Stimulated activated CD4-positive, alpha-beta T cell treated with anti-CD3 and anti-CD28 coated beads, Interleukin-1b, Interleukin-23, amount 100 ng/mL, for 48 hours (primary cell): ENCODE measurements at regions not wholly inside any gene's neighbourhood (a gene's known extent, or its start where the extent isn't known, plus 50 kb on each side); places are given as distances from the start of the nearest gene placed in this dataset.
"Not testable (repeated sequence)": the region's sequence is repeated elsewhere in the genome, so short reads cannot be mapped to it uniquely, and the experiment has no call there.

Experiments used
- DNase-seq: peaks from one replicate; pipeline ENCODE4 v3.0.0-alpha.2; 2020

DNA sequence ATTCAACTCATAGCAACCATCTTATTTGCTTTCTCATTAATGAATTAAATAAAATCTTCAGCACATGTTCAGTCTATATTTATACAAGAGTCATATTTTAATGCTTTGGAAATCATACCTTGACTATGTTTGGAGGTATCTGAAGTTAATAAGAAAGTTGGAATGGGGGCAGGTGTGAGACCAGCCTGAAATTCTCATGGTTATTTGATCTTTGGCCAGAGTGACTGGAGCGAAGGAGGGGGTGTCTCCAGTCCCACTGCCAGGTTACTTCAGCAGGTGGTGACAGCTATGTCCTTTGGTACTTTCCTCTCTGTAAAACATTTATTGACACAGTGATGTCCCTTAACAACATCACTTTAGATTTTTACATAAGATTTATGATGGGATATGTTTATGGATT, 318.1 kb upstream of the SGCD start:
- no peak for DNase-seq

DNA sequence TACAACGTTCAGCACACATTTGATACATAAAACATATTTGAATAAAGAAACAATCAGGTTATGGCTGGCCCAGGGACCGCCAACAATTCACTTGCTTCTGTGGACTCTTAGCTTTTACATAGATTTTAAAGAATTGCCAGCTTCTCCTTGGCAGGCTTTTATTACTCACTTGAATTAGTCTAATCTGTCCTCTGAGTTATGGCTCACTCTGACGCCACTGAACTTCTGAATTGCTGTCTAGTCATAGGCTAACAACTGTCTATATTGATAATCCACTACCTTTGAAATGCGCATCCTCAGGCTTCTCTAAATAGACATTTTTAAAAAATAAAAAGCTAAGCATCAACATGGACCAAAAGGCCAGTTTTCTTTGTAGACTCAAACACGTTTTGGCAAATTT, 317.4 kb upstream of the SGCD start:
- no peak for DNase-seq

DNA sequence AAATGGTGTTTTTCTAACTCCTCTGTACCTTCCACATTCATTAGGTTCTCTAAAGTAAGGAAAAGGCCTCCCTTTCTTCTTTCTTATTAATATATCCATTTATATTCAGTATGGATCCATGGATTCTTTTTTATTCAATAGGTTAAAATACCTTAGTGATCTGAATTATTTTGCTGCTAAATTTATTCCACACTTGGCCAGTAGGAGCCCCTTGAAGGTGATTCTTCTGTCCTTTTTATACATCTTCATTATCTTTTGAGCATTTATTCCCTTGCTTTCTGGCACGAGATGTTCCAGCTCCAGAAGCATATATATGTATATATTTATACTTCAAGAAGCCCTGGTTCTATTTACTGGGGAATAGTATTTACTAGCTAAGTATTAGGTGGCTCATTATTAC, 311.8 kb upstream of the SGCD start:
- DNase-seq = no peak

DNA sequence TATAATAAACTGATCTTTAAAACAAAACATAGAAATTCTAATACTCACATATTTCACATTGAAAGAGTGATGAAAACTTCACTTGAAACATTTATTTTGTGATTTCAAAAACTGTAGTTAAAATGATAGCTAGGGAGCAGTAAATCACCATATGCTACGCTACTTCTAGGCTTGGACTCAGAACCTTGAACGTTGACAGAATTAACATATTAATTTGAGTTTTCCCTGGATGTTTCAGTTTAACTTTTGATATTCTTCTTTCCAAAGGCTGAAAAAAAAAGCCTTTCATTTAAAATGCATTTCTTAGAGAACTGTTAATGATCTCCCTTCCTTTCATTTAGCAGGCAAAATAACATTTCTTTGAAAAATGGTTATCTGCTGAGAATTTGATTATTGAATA, 307.8 kb upstream of the SGCD start:
- no peak for DNase-seq

DNA sequence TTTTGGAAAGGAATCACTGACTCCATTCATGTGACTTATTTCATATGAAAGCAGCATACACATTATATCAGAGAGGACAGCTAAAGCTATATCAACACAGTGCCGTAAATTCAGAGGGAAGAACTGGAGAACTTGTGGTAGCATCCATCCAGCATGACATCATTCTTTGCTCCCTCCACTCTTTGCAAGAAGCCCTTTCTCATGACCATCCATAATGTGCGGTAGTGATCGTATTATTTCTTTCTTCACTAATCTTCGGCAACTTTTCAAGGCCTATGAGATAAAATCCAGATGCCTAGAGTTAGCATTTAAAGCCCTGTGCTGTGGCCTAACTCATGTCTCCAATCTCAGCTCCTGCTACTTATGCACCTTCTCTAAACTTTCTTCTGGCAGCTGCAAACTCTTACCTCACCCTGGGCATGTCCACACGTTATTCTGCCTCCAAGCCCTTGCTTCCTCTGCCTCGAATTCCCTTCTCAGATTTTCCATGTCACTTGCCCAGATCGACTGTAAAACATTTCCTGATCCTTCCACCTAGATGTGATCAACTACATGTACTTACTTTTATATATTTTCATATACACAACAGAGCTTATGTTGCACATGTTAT, 307.3 kb upstream of the SGCD start:
- DNase-seq = no peak

GRCh38 chr5:156020647-156021046, 306.3 kb upstream of the SGCD start:
- no peak for DNase-seq

GRCh38 chr5:156021866-156022265, 305.1 kb upstream of the SGCD start:
- DNase-seq = no peak

DNA sequence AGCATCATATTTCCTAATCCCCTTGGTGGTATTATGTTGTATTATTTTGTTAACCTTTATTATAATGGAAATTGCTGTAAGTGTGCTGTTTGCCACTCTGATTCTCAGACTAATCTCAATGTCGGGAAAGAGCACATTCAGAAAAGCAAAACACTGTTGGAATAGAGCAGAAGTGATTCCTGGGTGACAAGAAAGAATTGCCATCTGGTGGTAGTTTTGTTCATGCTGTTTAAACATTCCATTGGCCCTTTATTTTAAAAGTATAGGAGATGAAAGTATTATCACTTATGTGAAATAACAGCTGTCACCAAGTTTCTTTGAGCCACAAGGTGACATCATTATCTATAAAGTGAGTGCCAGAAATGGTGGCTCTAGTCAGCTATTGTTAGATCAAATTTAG, 301.3 kb upstream of the SGCD start:
- DNase-seq = no peak

DNA sequence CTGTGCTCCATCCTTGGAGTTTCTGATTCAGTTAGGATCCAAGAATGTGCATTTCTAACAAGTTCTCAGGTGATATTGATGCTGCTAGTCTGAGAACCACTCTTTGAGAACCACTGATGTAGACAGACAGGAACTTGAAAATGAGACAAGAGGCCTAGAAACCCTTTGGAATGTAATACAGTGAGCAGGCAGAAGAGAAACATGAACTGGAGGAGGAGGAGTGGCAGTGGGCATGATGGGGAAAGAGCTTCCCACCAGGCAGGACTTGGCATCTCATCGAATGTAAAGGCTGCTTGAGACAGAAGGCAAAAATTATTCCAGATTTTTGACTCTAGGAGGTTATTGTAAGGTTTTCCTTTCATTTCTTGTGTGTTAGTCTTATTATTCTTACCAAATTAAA, 295.8 kb upstream of the SGCD start:
- DNase-seq = no peak

DNA sequence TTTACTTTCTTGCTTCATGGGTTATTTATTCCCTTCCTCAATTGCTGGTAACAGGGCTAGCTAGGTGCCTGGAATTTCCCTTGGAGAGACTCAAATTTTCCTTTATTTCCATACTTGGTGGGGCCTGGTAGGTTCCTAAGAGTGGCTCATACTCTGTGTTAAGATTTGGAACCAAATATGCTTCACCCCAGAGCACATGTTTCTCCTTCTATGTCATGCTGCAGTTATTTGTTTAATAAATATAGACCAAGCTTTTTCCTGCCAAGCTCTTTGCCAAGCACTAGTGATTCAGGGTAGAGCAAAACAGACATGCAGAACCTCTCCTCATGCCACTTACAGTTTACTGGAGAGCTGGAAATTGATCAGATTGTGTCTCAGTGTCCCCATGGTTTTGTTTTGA, 290.3 kb upstream of the SGCD start:
- no peak for DNase-seq

DNA sequence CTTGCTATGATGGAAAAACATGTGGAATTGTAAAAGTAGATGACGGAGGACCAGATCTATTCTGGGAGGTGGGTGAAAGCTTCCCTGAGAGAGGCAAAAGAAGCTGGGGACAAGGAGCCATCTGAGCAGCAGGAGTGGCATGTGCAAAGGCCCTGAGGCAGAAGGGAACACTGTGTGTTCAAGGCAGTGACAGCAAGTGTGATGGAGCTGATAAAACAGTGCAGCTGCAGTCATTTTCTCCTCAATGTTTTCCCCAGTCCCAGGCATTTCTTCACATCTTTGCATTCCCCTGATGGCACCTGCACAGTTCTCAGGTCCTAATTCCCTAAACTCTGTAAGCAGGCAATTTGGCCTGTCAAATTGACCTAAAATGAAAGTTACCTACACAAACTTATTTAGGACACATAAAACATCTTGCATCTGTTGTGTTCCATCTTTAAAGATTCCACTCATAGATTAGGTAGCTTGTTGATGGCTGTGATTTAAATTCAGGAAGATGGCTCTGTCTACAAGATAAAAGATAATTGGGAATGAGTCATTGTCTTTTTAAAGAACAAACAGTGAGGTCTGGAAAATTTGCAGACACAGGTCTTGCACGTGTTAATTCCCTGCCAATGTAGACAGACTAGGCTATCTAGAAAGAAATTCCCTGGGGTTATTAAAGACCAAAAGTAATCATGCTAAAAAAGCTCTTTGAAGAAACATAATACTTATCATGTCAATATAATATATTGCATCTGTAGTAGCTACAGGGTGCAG, 289.6 kb upstream of the SGCD start:
- DNase-seq = no peak

GRCh38 chr5:156042726-156043125, 284.2 kb upstream of the SGCD start:
- no peak for DNase-seq

GRCh38 chr5:156043351-156043750, 283.6 kb upstream of the SGCD start:
- DNase-seq = no peak

GRCh38 chr5:156051972-156052371, 275.0 kb upstream of the SGCD start:
- DNase-seq = no peak

GRCh38 chr5:156052656-156053055, 274.3 kb upstream of the SGCD start:
- DNase-seq = no peak

DNA sequence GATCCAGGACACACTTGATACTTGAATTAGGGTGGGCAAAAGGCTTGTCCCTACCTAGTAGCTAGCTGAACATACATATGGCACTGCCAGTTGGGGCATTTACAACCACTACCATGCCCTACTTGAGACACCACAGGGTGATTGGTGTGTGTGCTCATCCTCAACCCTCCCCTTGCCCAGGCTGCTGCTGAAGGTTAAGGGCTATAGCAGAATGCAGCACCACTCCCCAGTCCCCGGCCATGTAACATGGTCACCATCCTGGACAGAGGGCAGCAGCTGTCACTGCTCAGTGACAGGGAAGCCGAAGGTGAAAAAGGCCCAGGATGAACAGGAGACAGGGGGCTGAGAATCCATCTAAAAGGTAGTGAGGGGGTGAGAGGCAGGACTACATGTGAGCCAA, 273.9 kb upstream of the SGCD start:
- no peak for DNase-seq

- DNase-seq = no peak
These were observed 250.1 kb upstream of the SGCD start for GRCh38 chr5:156076912-156077311.

GRCh38 chr5:156087577-156088110, 239.3 kb upstream of the SGCD start:
- DNase-seq = no peak

DNA sequence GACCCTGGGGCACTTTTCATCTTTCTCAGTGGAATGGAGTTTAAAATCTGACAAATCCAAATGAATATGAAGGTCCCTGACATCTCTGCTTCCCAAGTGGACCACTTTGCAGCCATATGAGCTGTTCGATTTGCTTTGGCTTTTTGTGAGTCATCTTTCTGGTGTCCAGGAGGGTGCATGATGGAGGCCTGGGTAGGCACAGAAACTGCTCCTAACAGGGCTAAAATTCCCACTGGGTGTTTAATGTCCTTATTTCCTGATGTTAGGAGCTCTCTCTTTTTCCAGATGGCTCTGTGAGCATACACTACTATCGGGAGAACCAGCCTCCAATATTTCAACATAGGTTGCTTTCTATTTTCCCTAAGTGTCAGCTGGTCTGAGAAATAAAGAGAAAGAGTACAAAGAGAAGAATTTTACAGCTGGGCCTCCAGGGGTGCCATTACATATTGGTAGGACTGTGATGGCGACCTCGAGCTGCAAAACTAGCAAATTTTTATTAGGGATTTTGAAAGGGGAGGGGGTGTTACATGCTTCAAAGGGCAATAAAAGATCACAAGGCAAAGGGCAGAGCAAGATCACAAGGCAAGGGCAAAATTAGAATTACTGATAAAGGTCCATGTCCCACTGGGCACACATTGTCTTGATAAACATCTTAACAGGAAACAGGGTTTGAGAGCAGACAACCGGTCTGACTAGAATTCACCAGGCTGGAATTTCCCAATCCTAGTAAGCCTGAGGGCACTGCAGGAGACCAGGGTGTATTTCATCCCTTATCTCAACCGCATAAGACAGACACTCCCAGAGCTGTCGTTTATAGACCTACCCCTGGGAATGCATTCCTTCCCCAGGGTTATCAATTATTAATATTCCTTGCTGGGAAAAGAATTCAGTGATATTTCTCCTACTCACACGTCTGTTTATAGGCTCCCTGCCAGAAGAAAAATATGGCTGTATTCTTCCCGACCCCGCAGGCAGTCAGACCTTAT, 236.7 kb upstream of the SGCD start:
- not testable (repeated sequence) for DNase-seq

DNA sequence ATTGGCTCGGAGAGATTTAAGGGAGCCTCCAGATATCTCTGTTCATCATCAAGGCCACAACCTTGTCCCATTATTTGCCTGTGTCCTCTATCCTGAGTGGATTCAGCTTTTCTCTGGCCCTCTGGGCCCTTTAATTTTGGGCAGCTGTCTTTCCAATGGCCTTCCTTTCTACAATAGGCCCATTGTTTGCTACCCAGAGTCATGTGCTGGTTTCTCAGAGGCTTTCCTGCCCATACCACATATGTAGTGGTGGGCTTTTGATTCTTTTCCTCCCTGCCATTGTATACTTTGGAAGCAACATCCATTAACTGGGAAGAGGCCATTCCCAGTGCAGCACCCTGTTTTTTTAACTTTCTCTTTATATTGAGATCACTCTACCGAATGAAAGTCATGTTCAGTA, 233.9 kb upstream of the SGCD start:
- no peak for DNase-seq

GRCh38 chr5:156094001-156094400, 233.0 kb upstream of the SGCD start:
- DNase-seq = no peak

DNA sequence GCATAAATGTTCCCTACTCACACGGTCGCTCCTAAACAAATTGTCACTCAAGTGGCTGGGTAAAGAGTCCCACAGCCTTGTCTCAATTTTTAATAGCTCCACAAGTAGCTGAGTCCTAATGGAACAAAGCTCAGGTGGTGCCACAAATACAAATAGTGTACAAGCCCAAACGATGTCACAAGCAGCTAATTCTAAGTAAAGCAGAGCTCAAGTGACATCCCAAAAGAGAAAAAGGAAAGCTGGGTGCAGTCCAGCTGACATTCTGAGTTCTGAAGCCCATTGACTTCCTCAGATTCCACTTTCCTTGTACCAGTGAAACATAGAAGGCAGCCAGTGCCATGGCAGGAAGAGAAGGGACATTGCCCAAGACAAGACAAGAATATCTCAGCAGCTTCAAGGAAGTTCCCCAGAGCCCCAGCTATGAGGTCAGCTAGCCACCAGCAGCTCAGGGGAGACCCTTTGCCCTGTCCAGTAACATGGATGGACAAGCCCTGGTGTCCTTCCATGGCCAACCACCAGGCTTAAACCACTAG, 231.2 kb upstream of the SGCD start:
- no peak for DNase-seq

DNA sequence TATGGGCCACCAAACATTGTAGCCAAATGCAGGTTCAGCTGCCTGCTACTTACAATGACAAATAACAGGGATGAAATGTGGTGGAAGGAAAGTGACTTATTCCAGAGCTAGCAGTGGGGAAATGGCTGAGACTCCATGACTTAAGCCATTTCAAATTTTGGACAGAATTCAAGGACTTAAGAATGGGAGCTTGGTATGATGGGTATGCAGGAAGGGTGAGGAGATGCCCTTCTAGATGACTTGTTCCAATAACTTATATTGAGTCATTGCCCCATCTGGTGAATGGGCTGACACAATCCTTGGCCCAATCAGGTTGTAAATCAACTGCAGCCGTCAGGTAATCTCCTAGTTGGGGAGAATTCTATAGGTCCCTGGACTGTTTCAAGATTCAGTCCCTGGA, 230.7 kb upstream of the SGCD start:
- no peak for DNase-seq
